Common myeloid progenitor, CD34-positive (primary cell): ENCODE measurements at regions not wholly inside any gene's neighbourhood (a gene's known extent, or its start where the extent isn't known, plus 50 kb on each side); places are given as distances from the start of the nearest gene placed in this dataset.

ENCODE experiments used
- CTCF ChIA-PET: fragments of 350-600 bp; sonication (Branson Sonifier 250); formaldehyde crosslinking; loops from one replicate; lab custom pipeline; 2021; ENCODE audit warnings: antibody characterized with exemption; lab: Charles Lee
- POLR2A ChIA-PET: fragments of 350-600 bp; sonication (Branson Sonifier 250); formaldehyde crosslinking; loops from one replicate; lab custom pipeline; 2021; ENCODE audit warnings: antibody characterized with exemption; lab: Charles Lee
- DNase-seq, 3 donors: peaks; one replicate each; pipeline versions ENCODE4 v3.0.0 to v3.0.0-alpha.2; 2013
- H3K27ac ChIP-seq, 2 experiments: 1 replicate in 1 of 2; 2 replicates in 1 of 2; pipeline ENCODE4 v1.7.0; 2013; ENCODE audit warnings: inconsistent platforms in 2 of 2, low read length in 2 of 2, mild to moderate bottlenecking in 2 of 2, low read depth in 1 of 2, moderate library complexity in 1 of 2; ENCODE audit not compliant: severe bottlenecking in 2 of 2, insufficient read depth in 1 of 2, poor library complexity in 1 of 2
- H3K27me3 ChIP-seq, 5 experiments: replicated peaks in 2 of 5; 1 replicate in 3 of 5; 2 replicates in 2 of 5; pipeline versions ENCODE4 v1.6.1 to v1.7.0; 2013; ENCODE audit warnings: low read length in 4 of 5, mild to moderate bottlenecking in 2 of 5, moderate library complexity in 2 of 5, inconsistent platforms in 1 of 5; ENCODE audit not compliant: insufficient read depth in 5 of 5, control insufficient read depth in 4 of 5
- H3K36me3 ChIP-seq, 4 experiments: 1 replicate in 2 of 4; 2 replicates in 2 of 4; pipeline versions ENCODE4 v1.6.1 to v1.7.0; 2013; ENCODE audit warnings: low read length in 3 of 4, control low read depth in 1 of 4, mild to moderate bottlenecking in 1 of 4; ENCODE audit not compliant: control insufficient read depth in 4 of 4, insufficient read depth in 4 of 4
- H3K4me1 ChIP-seq, 4 experiments: 1 replicate in 3 of 4; 2 replicates in 1 of 4; pipeline versions ENCODE4 v1.6.1 to v1.7.1; 2013; ENCODE audit warnings: low read length in 3 of 4, mild to moderate bottlenecking in 3 of 4, control low read depth in 1 of 4, inconsistent platforms in 1 of 4, moderate library complexity in 1 of 4; ENCODE audit not compliant: control insufficient read depth in 4 of 4, insufficient read depth in 4 of 4; ENCODE audit errors: control extremely low read depth in 1 of 4
- H3K4me3 ChIP-seq, 7 experiments: 1 replicate in 4 of 7; 2 replicates in 3 of 7; pipeline versions ENCODE4 v1.5.1 to v1.7.0; 2013; ENCODE audit warnings: mild to moderate bottlenecking in 7 of 7, low read length in 6 of 7, moderate library complexity in 6 of 7, inconsistent platforms in 2 of 7, low read depth in 2 of 7, control low read depth in 1 of 7; ENCODE audit not compliant: insufficient read depth in 4 of 7, control insufficient read depth in 1 of 7; ENCODE audit errors: extremely low read depth in 1 of 7
- H3K9me3 ChIP-seq, 5 experiments: 1 replicate in 4 of 5; 2 replicates in 1 of 5; pipeline versions ENCODE4 v1.6.1 to v1.7.1; 2013; ENCODE audit warnings: low read length in 4 of 5, mild to moderate bottlenecking in 2 of 5, inconsistent platforms in 1 of 5, low read depth in 1 of 5, moderate library complexity in 1 of 5; ENCODE audit not compliant: control insufficient read depth in 4 of 5, insufficient read depth in 2 of 5; ENCODE audit errors: control extremely low read depth in 1 of 5
- WGBS: methylation state at CpG from one replicate; pipeline ENCODE4 v1.1.5; 2013; ENCODE audit not compliant: insufficient coverage; 5-methylcytosine and 5-hydroxymethylcytosine counted together

GRCh38 chr10:59073456-59074053 lies 102.9 kb upstream of the PHYHIPL start:
- Histone ChIP-seq H3K36me3 (no peaks in the 10 kb centered on the region), H3K27ac (no peak overlapping the region), H3K27me3 (no peaks in the 10 kb centered on the region), H3K9me3 (no peaks in the 10 kb centered on the region), H3K4me3 (no peak overlapping the region), H3K4me1 (no peaks in the 10 kb centered on the region)
- no peak for DNase-seq
- ChIA-PET CTCF (no interaction called here), POLR2A (no interaction called here)
- WGBS = 100% methylated on average over 1 of the region's 1 CpG

GRCh38 chr10:59075576-59075975 lies 100.9 kb upstream of the PHYHIPL start:
- no peaks in the 10 kb centered on the region for H3K36me3 ChIP-seq
- H3K4me1 ChIP-seq = no peaks in the 10 kb centered on the region
- DNase-seq = no peak
- no peaks in the 10 kb centered on the region for H3K9me3 ChIP-seq
- H3K27me3 ChIP-seq = no peaks in the 10 kb centered on the region
- no CpG with 5 or more reads among the region's 1 CpG for WGBS
- H3K4me3 ChIP-seq = no peak overlapping the region
- ChIA-PET CTCF (no interaction called here), POLR2A (no interaction called here)
- H3K27ac ChIP-seq = no peak overlapping the region

GRCh38 chr10:59077855-59078254 lies 98.6 kb upstream of the PHYHIPL start:
- Histone ChIP-seq H3K27ac (no peak overlapping the region), H3K27me3 (no peaks in the 10 kb centered on the region), H3K36me3 (no peaks in the 10 kb centered on the region), H3K4me1 (no peaks in the 10 kb centered on the region), H3K9me3 (no peaks in the 10 kb centered on the region), H3K4me3 (no peak overlapping the region)
- ChIA-PET CTCF (no interaction called here), POLR2A (no interaction called here)
- WGBS = 100% methylated on average over 1 of the region's 2 CpGs
- no peak for DNase-seq

- H3K27me3 ChIP-seq = no peaks in the 10 kb centered on the region
- CTCF ChIA-PET = no interaction called here
- POLR2A ChIA-PET = no interaction called here
- no peaks in the 10 kb centered on the region for H3K9me3 ChIP-seq
- H3K36me3 ChIP-seq = no peaks in the 10 kb centered on the region
- no peak overlapping the region for H3K27ac ChIP-seq
- WGBS = no CpG with 5 or more reads among the region's 1 CpG
- no peaks in the 10 kb centered on the region for H3K4me1 ChIP-seq
- no peak for DNase-seq
- H3K4me3 ChIP-seq = no peak overlapping the region
Measured at GRCh38 chr10:59078978-59079377, 97.5 kb upstream of the PHYHIPL start.

GRCh38 chr10:59079386-59080226 lies 96.8 kb upstream of the PHYHIPL start:
- ChIA-PET POLR2A (no interaction called here), CTCF (no interaction called here)
- H3K4me3 ChIP-seq = no peak overlapping the region
- no peaks in the 10 kb centered on the region for H3K36me3 ChIP-seq
- no peak overlapping the region for H3K27ac ChIP-seq
- no peak for DNase-seq
- H3K4me1 ChIP-seq = no peaks in the 10 kb centered on the region
- H3K9me3 ChIP-seq = no peaks in the 10 kb centered on the region
- WGBS = 100% methylated on average over 1 of the region's 4 CpGs
- H3K27me3 ChIP-seq = no peaks in the 10 kb centered on the region

GRCh38 chr10:59082249-59082648 lies 94.2 kb upstream of the PHYHIPL start:
- H3K27ac ChIP-seq = no peak overlapping the region
- H3K4me1 ChIP-seq = no peaks in the 10 kb centered on the region
- H3K36me3 ChIP-seq = no peaks in the 10 kb centered on the region
- H3K27me3 ChIP-seq = no peaks in the 10 kb centered on the region
- ChIA-PET POLR2A (no interaction called here), CTCF (no interaction called here)
- WGBS = 92% methylated on average over 3 of the region's 3 CpGs
- no peaks in the 10 kb centered on the region for H3K9me3 ChIP-seq
- no peak for DNase-seq
- H3K4me3 ChIP-seq = no peak overlapping the region

GRCh38 chr10:59085054-59085453 lies 91.4 kb upstream of the PHYHIPL start:
- Histone ChIP-seq H3K9me3 (no peaks in the 10 kb centered on the region), H3K27ac (no peak overlapping the region), H3K4me3 (no peak overlapping the region), H3K4me1 (no peaks in the 10 kb centered on the region), H3K36me3 (no peaks in the 10 kb centered on the region), H3K27me3 (no peaks in the 10 kb centered on the region)
- POLR2A ChIA-PET = no interaction called here
- no peak for DNase-seq
- CTCF ChIA-PET = no interaction called here
